HG03095 (cell line): ENCODE measurements at regions not wholly inside any gene's neighbourhood (a gene's known extent, or its start where the extent isn't known, plus 50 kb on each side); places are given as distances from the start of the nearest gene placed in this dataset.
A peak's percentile ranks its signal among the peaks of the same experiment; 100 is the strongest.
"Not testable (repeated sequence)": the region's sequence is repeated elsewhere in the genome, so short reads cannot be mapped to it uniquely, and the experiment has no call there.

Source experiments
- ATAC-seq: cut with Tn5 transposase; IDR thresholded peaks from one replicate; pipeline ENCODE4 v1.9.1; 2021; ENCODE audit warnings: moderate library complexity; ENCODE audit not compliant: unreplicated experiment

DNA sequence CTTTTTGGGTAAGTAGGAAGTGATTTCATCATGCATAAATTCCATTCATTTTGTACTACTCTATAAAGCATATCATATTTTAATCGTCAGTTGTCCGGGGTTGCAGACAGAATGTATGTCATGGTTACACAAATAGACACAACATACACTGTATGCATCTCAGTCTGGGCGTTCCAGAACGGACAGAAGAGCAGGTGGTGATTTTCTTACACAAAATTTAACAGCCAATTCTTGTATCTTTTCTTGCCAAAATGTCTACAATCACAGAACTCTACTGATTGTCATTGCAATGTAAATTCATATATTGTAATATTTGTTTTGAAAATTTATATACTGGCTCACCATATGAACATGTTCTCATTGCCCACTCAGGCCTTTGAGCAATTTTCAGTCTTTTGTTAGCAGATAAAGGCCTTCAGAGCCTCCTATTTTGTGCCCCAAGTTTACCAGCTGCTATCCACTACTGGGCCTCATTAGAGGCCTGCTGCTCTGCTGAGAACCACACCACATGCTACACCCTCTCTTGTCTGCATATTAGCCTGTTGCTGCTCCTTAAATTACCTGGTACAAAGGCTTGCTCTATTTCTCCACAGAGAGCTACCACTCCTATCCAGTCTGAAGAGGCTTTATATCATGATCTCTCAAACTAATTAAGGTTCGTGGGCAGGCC lies 61.5 kb downstream of the PRDM13 start:
- no peak for ATAC-seq

GRCh38 chr6:99689916-99690685 lies 83.5 kb downstream of the PRDM13 start:
- ATAC-seq: no peak

DNA sequence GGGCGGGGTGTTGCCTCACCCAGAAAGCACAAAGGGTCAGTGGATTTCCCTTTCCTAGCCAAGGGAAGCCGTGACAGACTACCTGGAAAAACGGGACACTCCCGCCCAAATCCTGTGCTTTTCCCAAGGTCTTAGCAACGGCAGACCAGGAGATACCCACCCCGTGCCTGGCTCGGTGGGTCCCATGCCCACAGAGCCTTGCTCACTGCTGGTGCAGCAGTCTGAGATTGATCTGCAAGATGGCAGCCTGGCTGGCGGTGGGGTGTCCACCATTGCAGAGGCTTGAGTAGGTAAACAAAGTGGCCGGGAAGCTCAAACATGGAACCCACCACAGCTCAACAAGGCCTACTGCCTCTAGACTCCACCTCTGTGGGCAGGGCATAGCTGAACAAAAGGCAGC lies 95.7 kb downstream of the PRDM13 start:
- ATAC-seq: not testable (repeated sequence)

DNA sequence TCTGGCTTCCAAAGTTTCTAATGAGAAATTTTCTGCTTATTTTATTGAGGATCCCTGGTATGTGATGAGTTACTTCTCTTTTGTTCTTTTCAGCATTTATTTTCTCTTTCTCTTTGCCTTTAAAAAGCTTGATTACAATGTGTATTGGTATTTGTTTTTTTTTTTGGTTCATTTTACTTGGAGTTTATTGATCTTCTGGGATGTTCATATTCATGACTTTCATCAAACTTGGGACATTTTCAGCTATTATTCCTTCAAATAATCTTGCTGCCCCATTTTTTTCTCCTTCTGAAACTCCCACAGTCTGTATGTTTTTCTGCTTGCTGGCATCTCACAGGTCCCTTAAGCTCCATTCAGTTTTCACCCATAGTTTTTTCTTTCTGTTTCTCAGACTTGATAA lies 102.4 kb downstream of the PRDM13 start:
- no peak for ATAC-seq

- no peak for ATAC-seq
These were observed 104.7 kb downstream of the PRDM13 start for GRCh38 chr6:99711302-99711701.

DNA sequence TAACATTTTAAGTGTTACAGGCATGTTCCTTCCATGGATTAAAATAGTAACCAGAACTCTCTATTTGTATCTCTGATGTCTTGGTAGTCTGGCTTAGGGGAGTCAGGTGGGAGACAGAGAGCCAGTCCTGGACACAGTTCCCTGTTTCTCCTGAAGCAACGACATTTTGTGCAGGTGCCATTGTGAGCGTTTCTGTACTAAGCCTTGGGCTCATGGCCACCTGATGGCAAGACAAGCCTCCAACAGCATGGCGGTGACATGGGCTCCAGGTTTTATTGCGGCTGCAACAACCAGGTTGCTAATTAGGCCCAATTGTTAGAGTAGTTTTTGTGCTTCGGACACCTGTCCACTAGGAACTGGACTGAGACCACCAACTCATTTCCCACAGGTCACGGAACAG lies 105.3 kb downstream of the PRDM13 start:
- no peak for ATAC-seq

GRCh38 chr6:99712519-99712918 lies 105.9 kb downstream of the PRDM13 start:
- ATAC-seq: no peak

- ATAC-seq: not testable (repeated sequence)
These were observed 115.4 kb downstream of the PRDM13 start for GRCh38 chr6:99722043-99722442.

GRCh38 chr6:99730237-99730636 lies 123.6 kb downstream of the PRDM13 start:
- not testable (repeated sequence) for ATAC-seq

- no peak for ATAC-seq
These were observed 129.7 kb downstream of the PRDM13 start for GRCh38 chr6:99736302-99736701.

- ATAC-seq: no peak
These were observed 132.9 kb downstream of the PRDM13 start for GRCh38 chr6:99739526-99739925.

DNA sequence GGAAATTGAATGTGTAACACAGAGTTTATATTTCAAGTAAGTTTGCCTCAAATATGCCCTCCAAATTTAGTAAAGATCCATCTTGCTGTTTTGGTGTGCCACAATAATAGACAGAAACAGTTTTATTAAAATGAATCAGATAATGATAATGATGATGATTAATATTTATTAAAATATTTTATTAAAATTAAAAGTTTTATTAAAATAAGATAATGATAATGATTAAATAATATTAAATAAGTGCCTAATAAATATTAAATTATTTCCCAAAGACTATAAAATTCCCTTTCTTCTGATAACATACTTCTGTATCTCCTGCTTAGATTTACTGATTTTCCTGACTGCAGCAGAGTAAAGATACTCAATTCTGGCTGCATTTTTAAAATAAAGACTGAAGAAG lies 134.5 kb downstream of the PRDM13 start:
- ATAC-seq: no peak

- no peak for ATAC-seq
These were observed 137.0 kb downstream of the PRDM13 start for GRCh38 chr6:99743647-99744046.

- ATAC-seq: no peak
These were observed 139.0 kb downstream of the PRDM13 start for GRCh38 chr6:99745651-99746050.

DNA sequence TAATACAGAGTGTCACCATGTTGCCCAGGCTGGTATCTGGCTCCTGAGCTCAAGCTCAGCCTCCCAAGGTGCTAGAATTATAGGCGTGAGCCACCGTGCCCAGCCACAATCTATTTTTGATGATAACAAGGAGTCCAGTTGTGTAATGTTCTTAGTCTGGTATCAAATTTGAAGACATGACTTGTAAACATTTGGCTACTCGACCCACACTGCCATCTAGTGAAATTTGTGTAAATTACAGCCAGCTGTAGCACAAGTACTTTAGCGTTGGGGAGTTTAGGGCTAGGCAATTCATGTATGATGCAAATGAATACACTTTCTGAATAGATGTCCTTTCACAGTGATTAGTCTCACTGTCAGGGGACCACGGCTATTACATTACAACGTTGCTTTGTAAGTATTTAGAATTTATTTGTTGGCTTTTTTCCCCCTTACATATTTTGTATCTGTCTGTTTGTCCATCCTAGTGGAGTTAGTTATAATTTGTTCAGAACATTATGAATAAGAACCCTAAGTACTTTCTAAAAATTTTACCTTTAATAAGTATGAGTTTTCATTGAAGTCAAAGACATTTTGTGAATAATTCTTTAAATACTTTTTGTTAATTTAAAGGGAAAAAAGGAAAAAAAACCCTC lies 139.7 kb downstream of the PRDM13 start:
- ATAC-seq: peak; percentile 89

GRCh38 chr6:99761711-99762110 lies 155.1 kb downstream of the PRDM13 start:
- no peak for ATAC-seq

- ATAC-seq: no peak
These were observed 161.5 kb downstream of the PRDM13 start for GRCh38 chr6:99768166-99768565.

DNA sequence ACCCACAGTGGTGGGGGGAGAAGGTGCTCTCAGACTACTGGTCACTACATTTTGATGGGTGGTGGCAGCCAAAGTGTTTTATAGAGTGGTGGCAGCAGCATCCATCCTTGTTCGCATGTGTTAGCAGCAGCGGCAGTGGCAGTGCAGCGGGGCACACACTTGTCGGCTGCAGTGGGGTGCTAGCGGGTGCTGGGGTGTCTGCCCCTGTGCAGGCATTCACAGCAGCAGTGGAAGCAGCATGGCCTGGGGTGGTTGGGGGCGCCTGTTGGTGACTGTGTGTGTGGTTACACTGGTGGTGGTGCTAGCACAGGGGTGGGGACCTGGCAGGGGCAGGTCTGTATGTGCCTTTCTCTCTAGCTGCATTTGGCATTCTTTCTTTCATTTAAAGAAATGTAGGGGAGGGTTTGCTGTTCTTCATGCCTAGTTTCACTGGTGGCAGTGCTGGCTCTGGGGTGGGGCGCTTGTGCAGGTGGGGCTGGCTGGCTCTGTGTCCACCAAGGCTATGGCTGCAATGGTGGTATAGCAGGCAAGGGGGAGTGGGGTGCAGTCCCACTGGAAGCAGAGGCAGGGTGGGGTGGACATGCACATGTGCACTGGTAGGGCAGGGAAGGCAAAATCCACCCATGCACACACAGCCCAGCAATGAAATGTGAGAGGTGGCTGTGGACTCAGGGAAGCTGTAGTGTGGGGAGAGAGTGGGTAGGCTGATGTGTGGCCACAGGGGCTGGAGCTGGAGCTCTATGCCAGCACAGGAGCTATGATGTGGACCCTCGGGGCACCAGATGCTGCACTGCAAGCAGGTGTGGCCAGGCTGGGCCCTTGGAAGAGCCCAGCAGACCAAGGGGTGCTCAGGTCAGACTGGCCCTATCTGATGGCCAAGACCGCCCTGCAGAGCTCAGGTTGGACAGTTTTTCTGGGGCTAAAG lies 173.3 kb downstream of the PRDM13 start:
- no peak for ATAC-seq

DNA sequence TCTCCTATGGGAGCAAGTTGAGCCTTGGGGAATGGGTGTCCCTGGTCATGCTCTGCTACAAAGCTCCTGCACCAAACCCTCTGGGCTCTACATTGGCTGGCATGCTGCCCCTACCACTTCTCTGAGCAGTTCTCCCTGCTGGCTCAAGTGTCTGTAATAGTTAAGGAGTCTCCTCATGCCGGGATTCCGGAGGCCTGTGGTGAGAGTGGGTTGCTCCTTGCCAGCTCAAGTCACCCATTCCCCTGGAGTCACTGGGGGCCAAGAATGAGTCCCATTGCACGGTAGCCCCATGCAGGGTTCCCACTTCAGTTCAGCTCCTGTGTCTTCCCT lies 173.9 kb downstream of the PRDM13 start:
- ATAC-seq: no peak

DNA sequence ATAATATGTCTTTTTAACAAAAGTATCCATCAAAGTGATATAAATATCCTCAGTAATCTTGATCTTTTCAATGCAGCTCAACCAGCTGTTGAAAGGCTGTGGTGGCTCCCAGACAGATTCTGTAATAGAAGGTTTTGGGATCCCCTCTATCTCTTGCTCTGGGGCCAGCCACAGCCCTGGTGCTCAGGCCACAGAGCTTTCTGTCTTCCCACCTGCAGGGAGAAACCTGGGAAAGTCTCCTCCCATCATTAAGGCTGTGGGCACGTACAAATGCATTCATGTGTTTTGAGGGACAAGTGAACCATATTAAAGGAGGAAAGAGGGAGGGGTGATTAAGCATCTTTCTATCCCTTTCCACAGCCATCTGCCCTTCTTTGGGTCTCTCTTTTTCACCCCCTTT lies 183.1 kb downstream of the PRDM13 start:
- ATAC-seq: peak; percentile 47

DNA sequence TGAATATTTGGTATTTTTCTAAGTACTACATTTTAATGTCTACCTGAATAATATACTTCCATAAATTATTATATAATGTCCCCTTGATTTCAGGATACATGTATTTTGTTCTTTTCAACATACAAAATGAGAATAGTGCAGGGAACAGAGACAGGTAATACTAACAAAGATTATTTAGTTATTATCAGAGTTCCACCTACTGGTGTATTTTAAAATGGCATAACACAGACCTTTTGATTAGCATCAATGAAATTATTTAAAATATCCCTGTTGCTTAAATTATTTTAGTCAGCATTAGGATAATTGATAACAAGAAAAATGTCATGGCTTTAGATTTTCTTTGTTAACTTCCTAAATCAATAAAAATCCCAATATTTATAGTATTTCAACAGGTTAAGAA lies 184.0 kb downstream of the PRDM13 start:
- ATAC-seq: no peak
